Natural killer cell (primary cell): ENCODE measurements at regions not wholly inside any gene's neighbourhood (a gene's known extent, or its start where the extent isn't known, plus 50 kb on each side); places are given as distances from the start of the nearest gene placed in this dataset.

Experiments
- ATAC-seq, 3 donors: fragments of 150-1000 bp in 2 of 3; fragments of 200-7000 bp in 1 of 3; cut with Tn5 transposase; 1 replicate in 1 of 3; 2 replicates in 2 of 3; pipeline ENCODE4 v1.10.0; 2021; ENCODE audit warnings: mild to moderate bottlenecking in 2 of 3, moderate library complexity in 2 of 3
- DNase-seq, 2 donors: peaks; one replicate each; pipeline versions ENCODE4 v3.0.0 to v3.0.0-alpha.2; 2013 to 2021; ENCODE audit warnings: mixed read lengths in 1 of 2
- H3K27ac ChIP-seq: one replicate; pipeline ENCODE4 v1.5.1; 2013; ENCODE audit warnings: mild to moderate bottlenecking, low read length
- H3K27me3 ChIP-seq: one replicate; pipeline ENCODE4 v1.6.1; 2013; ENCODE audit warnings: low read length; ENCODE audit not compliant: control insufficient read depth, insufficient read depth
- H3K36me3 ChIP-seq: one replicate; pipeline ENCODE4 v1.6.1; 2013; ENCODE audit warnings: low read length; ENCODE audit not compliant: control insufficient read depth, insufficient read depth
- H3K4me1 ChIP-seq: one replicate; pipeline ENCODE4 v1.6.1; 2013; ENCODE audit warnings: low read length; ENCODE audit not compliant: control insufficient read depth, insufficient read depth
- H3K4me3 ChIP-seq: one replicate; pipeline ENCODE4 v1.5.1; 2013; ENCODE audit warnings: low read length
- H3K9me3 ChIP-seq: one replicate; pipeline ENCODE4 v1.6.1; 2013; ENCODE audit warnings: low read length; ENCODE audit not compliant: control insufficient read depth, insufficient read depth
- H3K27ac Mint-ChIP-seq, 2 donors: one replicate each; pipeline ENCODE4 v1.8.0; 2022; ENCODE audit warnings: mild to moderate bottlenecking in 2 of 2, mixed read lengths in 2 of 2, moderate library complexity in 1 of 2
- H3K27me3 Mint-ChIP-seq, 2 donors: one replicate each; pipeline ENCODE4 v1.8.0; 2022; ENCODE audit warnings: low read depth in 2 of 2, mixed read lengths in 2 of 2
- H3K36me3 Mint-ChIP-seq: one replicate; pipeline ENCODE4 v1.8.0; 2022; ENCODE audit warnings: mixed read lengths
- H3K4me1 Mint-ChIP-seq, 2 donors: one replicate each; pipeline ENCODE4 v1.8.0; 2022; ENCODE audit warnings: mixed read lengths in 2 of 2
- H3K4me3 Mint-ChIP-seq: one replicate; pipeline ENCODE4 v1.8.0; 2022; ENCODE audit warnings: mild to moderate bottlenecking, moderate library complexity, mixed read lengths
- H3K9me3 Mint-ChIP-seq, 2 donors: one replicate each; pipeline ENCODE4 v1.8.0; 2022; ENCODE audit warnings: mixed read lengths in 2 of 2
- CTCF ChIP-seq: fragments of 200-600 bp; IDR thresholded peaks from one replicate; pipeline ENCODE4 v1.8.0; 2022; ENCODE audit warnings: antibody characterized with exemption
- WGBS: methylation state at CpG from one replicate; pipeline ENCODE4 v1.1.7; 2013; ENCODE audit warnings: missing lambda C conversion rate; ENCODE audit not compliant: insufficient coverage; 5-methylcytosine and 5-hydroxymethylcytosine counted together
- intact Hi-C: fragments of 100-400 bp; cut with micrococcal nuclease; formaldehyde crosslinking; loops from one replicate; pipeline ENCODE4 v1.14.2; 2022

GRCh38 chr19:31515931-31516330 lies 166.7 kb upstream of the TSHZ3 start:
- Mint-ChIP-seq H3K27me3 (peaks cover 0 to 3% of the 10 kb centered on the region in 2 donors), H3K4me1 (no peaks in the 10 kb centered on the region), H3K9me3 (peaks cover 3% of the 10 kb centered on the region in 2 donors), H3K27ac (no peak overlapping the region), H3K4me3 (no peak overlapping the region), H3K36me3 (no peaks in the 10 kb centered on the region)
- ATAC-seq (no peak), DNase-seq (no peak)
- Histone ChIP-seq H3K9me3 (no peaks in the 10 kb centered on the region), H3K4me1 (no peaks in the 10 kb centered on the region), H3K4me3 (no peak overlapping the region), H3K36me3 (no peaks in the 10 kb centered on the region), H3K27me3 (no peaks in the 10 kb centered on the region), H3K27ac (no peak overlapping the region)
- TF ChIP-seq CTCF = no peak
- intact Hi-C loops = no loop called here
- whole genome bisulfite sequencing = 95% methylated on average over 16 of the region's 18 CpGs

GRCh38 chr19:31516756-31517155 lies 167.5 kb upstream of the TSHZ3 start:
- ATAC-seq (no peak), DNase-seq (no peak)
- H3K36me3 ChIP-seq = no peaks in the 10 kb centered on the region
- no peaks in the 10 kb centered on the region for H3K27me3 ChIP-seq
- intact Hi-C loops = no loop called here
- H3K4me1 Mint-ChIP-seq = no peaks in the 10 kb centered on the region
- WGBS = 85% methylated on average over 9 of the region's 9 CpGs
- H3K4me1 ChIP-seq = no peaks in the 10 kb centered on the region
- no peaks in the 10 kb centered on the region for H3K27me3 Mint-ChIP-seq
- no peak overlapping the region for H3K4me3 Mint-ChIP-seq
- H3K4me3 ChIP-seq = no peak overlapping the region
- H3K27ac Mint-ChIP-seq = no peak overlapping the region
- peaks cover 3% of the 10 kb centered on the region in 2 donors for H3K9me3 Mint-ChIP-seq
- TF ChIP-seq CTCF = no peak
- H3K9me3 ChIP-seq = no peaks in the 10 kb centered on the region
- H3K27ac ChIP-seq = no peak overlapping the region
- no peaks in the 10 kb centered on the region for H3K36me3 Mint-ChIP-seq

- no peaks in the 10 kb centered on the region for H3K36me3 Mint-ChIP-seq
- intact Hi-C loops = no loop called here
Observed at GRCh38 chr19:31517224-31518180, 168.3 kb upstream of the TSHZ3 start.

More at GRCh38 chr19:31517224-31518180, 168.3 kb upstream of the TSHZ3 start:
- TF ChIP-seq CTCF = no peak
- WGBS = 88% methylated on average over 32 of the region's 33 CpGs
- no peaks in the 10 kb centered on the region for H3K36me3 ChIP-seq
- no peak overlapping the region for H3K27ac Mint-ChIP-seq
- H3K4me1 ChIP-seq = no peaks in the 10 kb centered on the region
- ATAC-seq = no peak
- H3K9me3 ChIP-seq = no peaks in the 10 kb centered on the region
- H3K9me3 Mint-ChIP-seq = peaks cover 3% of the 10 kb centered on the region in 2 donors
- H3K4me3 Mint-ChIP-seq = no peak overlapping the region
- peaks cover 0 to under 1% of the 10 kb centered on the region in 2 donors for H3K27me3 Mint-ChIP-seq
- no peak overlapping the region for H3K4me3 ChIP-seq
- no peak overlapping the region for H3K27ac ChIP-seq
- H3K27me3 ChIP-seq = no peaks in the 10 kb centered on the region
- no peaks in the 10 kb centered on the region for H3K4me1 Mint-ChIP-seq
- DNase-seq = no peak
